WTC11 (cell line): ENCODE measurements at regions not wholly inside any gene's neighbourhood (a gene's known extent, or its start where the extent isn't known, plus 50 kb on each side); places are given as distances from the start of the nearest gene placed in this dataset.
"Not testable (repeated sequence)": the region's sequence is repeated elsewhere in the genome, so short reads cannot be mapped to it uniquely, and the experiment has no call there.

Source experiments
- CREB1 ChIP-seq: sonication (generic); formaldehyde crosslinking; IDR thresholded peaks from 2 replicates; pipeline ENCODE4 v1.8.0; 2023; ENCODE audit warnings: mild to moderate bottlenecking, missing genetic modification reagents
- IRF2 ChIP-seq: sonication (generic); formaldehyde crosslinking; IDR thresholded peaks from 2 replicates; pipeline ENCODE4 v1.8.0; 2022; ENCODE audit warnings: low read depth, missing genetic modification reagents, borderline replicate concordance
- KAT7 ChIP-seq: sonication (generic); formaldehyde crosslinking; IDR thresholded peaks from 2 replicates; pipeline ENCODE4 v1.8.1; 2023; ENCODE audit warnings: missing genetic modification reagents, mild to moderate bottlenecking, borderline replicate concordance
- SMAD4 ChIP-seq: sonication (generic); formaldehyde crosslinking; IDR thresholded peaks from 2 replicates; pipeline ENCODE4 v1.8.0; 2022; ENCODE audit warnings: mild to moderate bottlenecking, missing genetic modification reagents
- SP1 ChIP-seq: sonication (generic); formaldehyde crosslinking; conservative IDR thresholded peaks from 2 replicates; pipeline ENCODE4 v1.8.1; 2022; ENCODE audit warnings: missing genetic modification reagents
- TEAD4 ChIP-seq: sonication (generic); formaldehyde crosslinking; IDR thresholded peaks from 2 replicates; pipeline ENCODE4 v1.8.0; 2022; ENCODE audit warnings: mild to moderate bottlenecking, missing genetic modification reagents
- ZNF121 ChIP-seq: sonication (generic); formaldehyde crosslinking; IDR thresholded peaks from 2 replicates; pipeline ENCODE4 v1.8.0; 2023; ENCODE audit warnings: missing genetic modification reagents
- ZNF416 ChIP-seq: fragments of 250-450 bp; sonication (Bioruptor Pico); IDR thresholded peaks from 2 replicates; pipeline ENCODE4 v1.9.0; 2021; ENCODE audit warnings: mild to moderate bottlenecking, inconsistent platforms
- TF ChIP-seq, protein P1 (sequence below): fragments of 200-600 bp; IDR thresholded peaks from 2 replicates; pipeline ENCODE4 v1.8.0; 2022; ENCODE audit warnings: antibody characterized with exemption
- TF ChIP-seq, protein P2 (sequence below): sonication (generic); formaldehyde crosslinking; IDR thresholded peaks from 2 replicates; pipeline ENCODE4 v1.8.0; 2022; ENCODE audit warnings: mild to moderate bottlenecking, missing genetic modification reagents

DNA sequence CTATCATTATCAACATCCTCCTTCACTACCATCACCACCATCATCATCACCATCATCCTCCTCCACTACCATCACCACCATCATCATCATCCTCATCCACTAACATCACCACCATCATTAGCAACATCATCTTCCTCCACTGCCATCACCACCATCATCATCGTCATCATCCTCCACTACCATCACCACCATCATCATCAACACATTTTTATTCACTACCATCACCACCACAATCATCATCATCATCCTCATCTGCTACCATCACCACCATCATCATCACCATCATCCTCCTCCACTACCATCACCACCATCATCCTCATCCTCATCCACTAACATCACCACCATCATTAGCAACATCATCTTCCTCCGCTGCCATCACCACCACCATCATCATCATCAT, 639.2 kb upstream of the RBFOX1 start:
- TF ChIP-seq, protein P1, sequence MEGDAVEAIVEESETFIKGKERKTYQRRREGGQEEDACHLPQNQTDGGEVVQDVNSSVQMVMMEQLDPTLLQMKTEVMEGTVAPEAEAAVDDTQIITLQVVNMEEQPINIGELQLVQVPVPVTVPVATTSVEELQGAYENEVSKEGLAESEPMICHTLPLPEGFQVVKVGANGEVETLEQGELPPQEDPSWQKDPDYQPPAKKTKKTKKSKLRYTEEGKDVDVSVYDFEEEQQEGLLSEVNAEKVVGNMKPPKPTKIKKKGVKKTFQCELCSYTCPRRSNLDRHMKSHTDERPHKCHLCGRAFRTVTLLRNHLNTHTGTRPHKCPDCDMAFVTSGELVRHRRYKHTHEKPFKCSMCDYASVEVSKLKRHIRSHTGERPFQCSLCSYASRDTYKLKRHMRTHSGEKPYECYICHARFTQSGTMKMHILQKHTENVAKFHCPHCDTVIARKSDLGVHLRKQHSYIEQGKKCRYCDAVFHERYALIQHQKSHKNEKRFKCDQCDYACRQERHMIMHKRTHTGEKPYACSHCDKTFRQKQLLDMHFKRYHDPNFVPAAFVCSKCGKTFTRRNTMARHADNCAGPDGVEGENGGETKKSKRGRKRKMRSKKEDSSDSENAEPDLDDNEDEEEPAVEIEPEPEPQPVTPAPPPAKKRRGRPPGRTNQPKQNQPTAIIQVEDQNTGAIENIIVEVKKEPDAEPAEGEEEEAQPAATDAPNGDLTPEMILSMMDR, result not testable (repeated sequence)
- TF ChIP-seq ZNF121; CREB1 (CRISPR knock-in tag); ZNF416 (CRISPR knock-in tag); SP1 (CRISPR knock-in tag); SMAD4 (CRISPR knock-in tag); KAT7 (CRISPR knock-in tag); IRF2 (CRISPR knock-in tag); TEAD4 (CRISPR knock-in tag): not testable (repeated sequence)
- TF ChIP-seq, protein P2, sequence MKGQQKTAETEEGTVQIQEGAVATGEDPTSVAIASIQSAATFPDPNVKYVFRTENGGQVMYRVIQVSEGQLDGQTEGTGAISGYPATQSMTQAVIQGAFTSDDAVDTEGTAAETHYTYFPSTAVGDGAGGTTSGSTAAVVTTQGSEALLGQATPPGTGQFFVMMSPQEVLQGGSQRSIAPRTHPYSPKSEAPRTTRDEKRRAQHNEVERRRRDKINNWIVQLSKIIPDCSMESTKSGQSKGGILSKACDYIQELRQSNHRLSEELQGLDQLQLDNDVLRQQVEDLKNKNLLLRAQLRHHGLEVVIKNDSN (CRISPR knock-in tag), result not testable (repeated sequence)
